Left ventricle myocardium inferior (tissue), 1 donor: ENCODE measurements at regions not wholly inside any gene's neighbourhood (a gene's known extent, or its start where the extent isn't known, plus 50 kb on each side); places are given as distances from the start of the nearest gene placed in this dataset.

Experiments
- DNase-seq: peaks from one replicate; pipeline ENCODE4 v3.0.0-alpha.2; 2020
- H3K27ac ChIP-seq: fragments of 200-600 bp; replicated peaks from 2 replicates; pipeline ENCODE4 v1.8.0; 2021
- H3K27me3 ChIP-seq: fragments of 200-600 bp; 2 replicates; pipeline ENCODE4 v1.8.0; 2021; ENCODE audit warnings: low read depth
- H3K36me3 ChIP-seq: fragments of 200-600 bp; 2 replicates; pipeline ENCODE4 v1.8.0; 2021
- H3K4me1 ChIP-seq: fragments of 200-600 bp; 2 replicates; pipeline ENCODE4 v1.8.0; 2021
- H3K4me3 ChIP-seq: fragments of 200-600 bp; 2 replicates; pipeline ENCODE4 v1.8.0; 2021; ENCODE audit warnings: mild to moderate bottlenecking, moderate library complexity
- H3K9me3 ChIP-seq: fragments of 200-600 bp; replicated peaks from 2 replicates; pipeline ENCODE4 v1.8.0; 2021
- intact Hi-C: fragments of 100-400 bp; cut with micrococcal nuclease; formaldehyde crosslinking; loops from one replicate; pipeline ENCODE4 v1.11.0; 2022
- TF ChIP-seq, protein P1 (sequence below): fragments of 200-600 bp; IDR thresholded peaks from 2 replicates; pipeline ENCODE4 v1.8.0; 2021; ENCODE audit warnings: antibody characterized with exemption, mild to moderate bottlenecking, borderline replicate concordance
- donor health status: DM: no; HTN: yes; CAD: no; lungs with severe emphysema.

DNA sequence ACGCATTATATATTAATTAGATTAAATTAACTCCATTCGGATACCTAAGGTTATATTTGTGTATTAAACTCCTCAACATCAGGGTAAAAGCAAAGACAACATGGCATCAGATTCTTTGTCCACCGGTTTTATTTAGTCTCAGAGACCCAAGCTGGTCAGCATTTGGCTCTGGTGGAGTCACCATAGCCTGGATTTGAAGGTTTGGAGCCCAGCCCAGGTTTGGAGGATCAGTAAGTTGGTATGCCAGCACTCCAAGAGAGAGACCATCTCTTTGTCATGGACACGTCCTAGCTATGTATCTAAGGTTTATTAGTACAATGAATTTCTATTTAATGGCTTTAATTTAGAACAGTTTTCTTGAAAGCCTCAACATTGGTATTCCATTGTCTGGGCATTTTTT lies 328.4 kb upstream of the RBFOX1 start:
- H3K36me3 ChIP-seq: no peaks in the 10 kb centered on the region
- no peak for DNase-seq
- no peak overlapping the region for H3K4me3 ChIP-seq
- TF ChIP-seq, protein P1, sequence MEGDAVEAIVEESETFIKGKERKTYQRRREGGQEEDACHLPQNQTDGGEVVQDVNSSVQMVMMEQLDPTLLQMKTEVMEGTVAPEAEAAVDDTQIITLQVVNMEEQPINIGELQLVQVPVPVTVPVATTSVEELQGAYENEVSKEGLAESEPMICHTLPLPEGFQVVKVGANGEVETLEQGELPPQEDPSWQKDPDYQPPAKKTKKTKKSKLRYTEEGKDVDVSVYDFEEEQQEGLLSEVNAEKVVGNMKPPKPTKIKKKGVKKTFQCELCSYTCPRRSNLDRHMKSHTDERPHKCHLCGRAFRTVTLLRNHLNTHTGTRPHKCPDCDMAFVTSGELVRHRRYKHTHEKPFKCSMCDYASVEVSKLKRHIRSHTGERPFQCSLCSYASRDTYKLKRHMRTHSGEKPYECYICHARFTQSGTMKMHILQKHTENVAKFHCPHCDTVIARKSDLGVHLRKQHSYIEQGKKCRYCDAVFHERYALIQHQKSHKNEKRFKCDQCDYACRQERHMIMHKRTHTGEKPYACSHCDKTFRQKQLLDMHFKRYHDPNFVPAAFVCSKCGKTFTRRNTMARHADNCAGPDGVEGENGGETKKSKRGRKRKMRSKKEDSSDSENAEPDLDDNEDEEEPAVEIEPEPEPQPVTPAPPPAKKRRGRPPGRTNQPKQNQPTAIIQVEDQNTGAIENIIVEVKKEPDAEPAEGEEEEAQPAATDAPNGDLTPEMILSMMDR: no peak
- no peaks in the 10 kb centered on the region for H3K4me1 ChIP-seq
- no peak overlapping the region for H3K27ac ChIP-seq
- peaks cover 7% of the 10 kb centered on the region for H3K9me3 ChIP-seq
- intact Hi-C loops: no loop called here
- H3K27me3 ChIP-seq: peaks cover 4% of the 10 kb centered on the region

DNA sequence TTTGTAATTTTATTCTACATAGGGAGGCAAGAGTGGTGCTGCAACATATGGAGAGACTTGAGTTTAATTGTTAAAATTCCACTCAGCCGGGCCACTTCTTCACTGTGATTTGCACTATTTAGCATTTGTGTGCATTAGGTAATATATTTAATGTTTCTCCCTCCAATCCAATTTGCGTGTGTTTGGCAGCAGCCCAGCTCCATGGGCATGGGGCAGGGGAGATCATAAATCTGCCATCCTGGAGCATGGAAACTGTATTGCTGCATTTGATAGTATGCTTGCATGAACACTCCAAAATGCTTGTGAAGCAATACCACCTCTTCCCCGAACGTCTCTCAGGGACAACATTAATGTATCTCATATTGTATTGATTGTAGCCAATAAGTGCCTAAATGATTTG lies 339.1 kb upstream of the RBFOX1 start:
- no peak for DNase-seq
- peaks cover 12% of the 10 kb centered on the region for H3K9me3 ChIP-seq
- intact Hi-C loops: no loop called here
- H3K4me3 ChIP-seq: no peak overlapping the region
- no peak overlapping the region for H3K27ac ChIP-seq
- H3K4me1 ChIP-seq: no peaks in the 10 kb centered on the region
- TF ChIP-seq, protein P1: no peak
- no peaks in the 10 kb centered on the region for H3K27me3 ChIP-seq
- no peaks in the 10 kb centered on the region for H3K36me3 ChIP-seq

DNA sequence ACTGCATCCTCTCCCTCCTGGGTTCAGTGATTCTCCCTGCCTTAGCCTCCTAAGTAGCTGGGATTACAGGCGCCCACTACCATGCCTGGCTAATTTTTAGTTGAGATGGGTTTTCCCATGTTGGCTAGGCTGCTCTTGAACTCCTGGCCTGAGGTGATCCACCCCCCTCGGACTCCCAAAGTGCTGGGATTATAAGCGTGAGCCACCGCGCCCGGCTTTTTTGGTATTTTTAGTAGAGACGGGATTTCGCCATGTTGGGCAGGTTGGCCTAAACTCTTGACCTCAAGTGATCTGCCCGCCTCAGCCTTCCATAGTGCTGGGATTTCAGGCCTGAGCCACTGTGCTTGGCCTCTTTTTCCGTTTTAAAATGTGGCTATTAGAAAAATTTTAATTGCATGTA lies 343.8 kb upstream of the RBFOX1 start:
- Histone ChIP-seq H3K4me3 (no peak overlapping the region), H3K36me3 (no peaks in the 10 kb centered on the region), H3K27ac (no peak overlapping the region), H3K27me3 (no peaks in the 10 kb centered on the region), H3K4me1 (no peaks in the 10 kb centered on the region), H3K9me3 (no peaks in the 10 kb centered on the region)
- TF ChIP-seq, protein P1: no peak
- no peak for DNase-seq
- intact Hi-C loops: no loop called here

DNA sequence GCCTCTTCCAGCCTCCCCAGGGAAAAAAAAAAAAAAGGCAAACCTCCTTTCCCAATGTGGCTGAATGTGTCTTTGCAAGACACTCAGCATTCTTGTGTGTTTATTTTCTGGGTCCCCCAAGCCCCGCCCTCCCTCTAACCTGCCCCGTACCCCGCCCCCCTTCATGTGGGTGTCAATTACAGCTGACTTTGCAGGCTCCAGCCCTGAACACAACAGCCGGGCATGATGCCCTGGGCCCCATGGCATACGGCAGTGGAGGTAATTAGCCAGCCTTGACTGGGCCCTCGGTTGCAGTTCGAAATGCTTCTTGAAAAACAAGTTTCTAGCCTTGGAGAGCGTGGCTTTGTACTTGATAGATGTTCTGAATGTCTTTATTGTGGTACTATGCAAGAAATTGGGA lies 354.7 kb upstream of the RBFOX1 start:
- no peak for DNase-seq

DNA sequence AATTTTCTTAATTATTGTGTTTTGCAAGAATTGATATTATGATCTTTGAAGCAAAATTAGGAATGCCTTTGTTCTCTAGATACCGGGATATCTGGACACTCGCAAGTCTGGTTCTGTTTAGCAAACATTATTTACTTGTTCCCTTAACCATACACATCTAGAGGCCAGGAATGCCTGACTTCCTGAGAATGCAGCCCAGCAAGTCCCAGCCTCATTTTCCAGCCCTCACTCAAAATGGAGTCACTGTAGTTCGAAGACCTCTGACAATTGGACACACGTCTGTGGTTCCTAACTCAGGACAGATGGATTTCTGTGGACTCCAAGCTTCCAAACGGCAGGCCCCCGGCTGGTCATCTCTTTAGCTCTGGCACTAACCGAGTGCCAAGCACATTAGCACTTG lies 355.4 kb upstream of the RBFOX1 start:
- intact Hi-C loops: no loop called here
- H3K27ac ChIP-seq: no peak overlapping the region
- no peak overlapping the region for H3K4me3 ChIP-seq
- no peak for DNase-seq
- no peaks in the 10 kb centered on the region for H3K9me3 ChIP-seq
- no peaks in the 10 kb centered on the region for H3K36me3 ChIP-seq
- no peaks in the 10 kb centered on the region for H3K4me1 ChIP-seq
- TF ChIP-seq, protein P1: no peak
- H3K27me3 ChIP-seq: peaks cover 8% of the 10 kb centered on the region

More for the DNA sequence above, 354.7 kb upstream of the RBFOX1 start:
- Histone ChIP-seq H3K27ac (no peak overlapping the region), H3K4me1 (no peaks in the 10 kb centered on the region), H3K27me3 (peaks cover 8% of the 10 kb centered on the region), H3K36me3 (no peaks in the 10 kb centered on the region), H3K4me3 (no peak overlapping the region), H3K9me3 (no peaks in the 10 kb centered on the region)
- intact Hi-C loops: no loop called here
- TF ChIP-seq, protein P1: no peak

DNA sequence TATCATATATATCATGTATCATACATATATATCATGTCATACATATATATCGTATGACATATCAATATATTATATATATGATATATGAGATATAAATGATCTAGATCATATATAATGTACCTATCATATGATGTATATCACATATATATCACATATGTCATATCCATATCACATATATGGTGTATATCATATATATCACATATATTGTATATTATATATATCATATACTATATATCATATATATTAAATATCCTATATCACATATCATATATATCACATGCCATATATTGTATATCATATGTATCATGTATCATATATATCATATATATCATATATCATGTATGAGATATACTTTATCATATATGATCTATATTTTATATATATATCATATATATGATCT lies 355.9 kb upstream of the RBFOX1 start:
- Histone ChIP-seq H3K27me3 (peaks cover 8% of the 10 kb centered on the region), H3K9me3 (no peaks in the 10 kb centered on the region), H3K4me1 (no peaks in the 10 kb centered on the region), H3K36me3 (no peaks in the 10 kb centered on the region), H3K4me3 (no peak overlapping the region), H3K27ac (no peak overlapping the region)
- no peak for DNase-seq
- TF ChIP-seq, protein P1: no peak
- intact Hi-C loops: no loop called here
